ENCODE measurements at regions not wholly inside any gene's neighbourhood (a gene's known extent, or its start where the extent isn't known, plus 50 kb on each side); places are given as distances from the start of the nearest gene placed in this dataset.

DNA sequence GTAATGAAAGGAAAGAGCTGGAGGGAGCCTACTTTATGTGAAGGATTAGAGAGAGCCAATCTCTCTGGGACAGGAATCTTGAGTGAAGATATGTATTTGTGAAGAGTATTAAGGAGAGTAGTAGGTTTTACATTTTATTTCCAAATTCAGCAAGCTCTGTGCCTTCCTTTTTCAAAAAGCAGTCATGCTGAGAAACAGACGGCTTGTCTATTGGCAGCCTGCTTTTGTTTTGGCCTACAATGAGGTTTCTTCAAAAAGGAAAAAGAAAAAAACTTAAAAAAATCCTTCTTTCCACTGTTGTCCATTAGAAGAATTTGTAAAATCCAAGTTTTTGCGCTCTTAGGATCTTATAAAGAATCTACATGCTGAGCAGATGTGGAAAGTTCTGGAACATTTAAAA, 103.6 kb upstream of the PTGFR start:
- DNase-seq = no peak
- intact Hi-C loops (cut with DNase I) = no loop called here

DNA sequence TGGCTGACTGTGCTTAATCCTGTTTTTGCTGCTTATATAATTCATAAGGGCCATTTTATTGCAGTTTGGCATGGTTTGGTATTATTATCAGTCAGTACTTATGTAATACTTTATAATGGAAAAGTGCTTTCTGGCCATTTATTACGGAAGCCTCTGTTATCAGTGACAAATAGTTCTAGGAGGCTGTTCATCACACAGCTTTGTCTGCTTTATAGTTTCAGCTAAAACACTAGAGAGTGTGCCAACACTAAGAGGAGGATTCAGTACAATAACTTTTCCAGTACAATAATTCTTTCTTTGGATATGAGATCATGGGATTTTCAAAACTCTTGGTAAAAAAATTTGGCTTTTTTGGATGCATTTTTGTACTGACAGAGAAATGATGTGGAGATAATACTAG, 102.9 kb upstream of the PTGFR start:
- intact Hi-C loops (cut with DNase I) = no loop called here

DNA sequence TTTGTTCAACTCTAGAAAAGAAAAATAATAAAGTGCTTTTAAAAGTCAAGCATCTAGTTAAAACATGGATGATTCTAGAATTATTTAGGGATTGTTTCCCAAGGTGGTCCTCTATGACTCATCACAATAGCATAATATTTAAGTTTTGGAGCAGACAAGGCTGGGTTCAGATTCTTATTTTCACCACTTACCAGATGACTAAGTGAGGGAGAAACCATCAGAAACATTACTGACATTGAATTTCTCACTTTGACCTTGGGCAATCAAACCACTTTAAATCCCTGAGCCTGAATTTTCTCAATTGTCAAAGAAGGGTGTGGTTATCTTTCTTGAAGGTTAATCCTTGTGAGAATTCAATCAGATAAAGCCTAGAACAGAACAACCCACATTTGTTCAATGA, 102.5 kb upstream of the PTGFR start:
- intact Hi-C loops (cut with DNase I) = no loop called here
- no peak for DNase-seq

More for the DNA sequence above, 102.9 kb upstream of the PTGFR start:
- no peak for DNase-seq

DNA sequence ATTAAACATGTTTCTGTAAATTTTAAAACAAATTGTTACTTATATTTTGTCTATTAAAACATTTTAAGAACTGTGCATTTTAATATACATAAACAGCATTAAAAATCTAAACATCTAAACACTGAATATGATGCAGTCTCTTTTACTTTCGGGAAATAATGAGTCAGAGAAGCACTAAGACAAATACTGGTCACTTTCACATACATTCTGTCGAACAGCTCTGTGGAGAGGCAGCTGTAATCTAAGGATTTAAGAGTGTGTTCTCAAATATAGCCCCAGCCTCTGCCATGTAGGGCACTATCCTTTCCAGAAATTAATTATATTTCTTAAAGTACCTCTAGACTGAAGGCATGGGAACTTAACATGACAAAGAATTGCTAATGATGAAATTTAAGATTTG, 89.6 kb upstream of the PTGFR start:
- intact Hi-C loops (cut with DNase I) = no loop called here

DNA sequence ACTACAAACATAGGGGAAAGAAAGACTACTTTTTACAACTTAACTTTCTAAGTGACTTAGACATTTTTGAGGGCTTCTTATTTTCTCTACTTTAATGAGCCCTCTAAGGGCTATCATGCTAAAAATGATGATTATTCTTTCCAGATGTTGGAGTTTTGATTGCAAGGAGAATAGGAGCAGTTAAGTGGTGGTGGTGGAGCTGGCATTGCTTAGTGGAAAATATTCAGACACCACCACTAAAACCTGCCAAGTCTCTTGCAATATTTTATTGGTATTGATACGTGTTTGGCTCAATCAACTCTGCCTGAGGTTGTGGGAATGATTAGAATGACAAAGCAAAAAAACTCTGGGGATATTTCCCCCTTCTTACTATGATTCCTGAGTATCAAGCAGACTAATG, 82.6 kb upstream of the PTGFR start:
- no peak for DNase-seq

More for the DNA sequence above, 89.6 kb upstream of the PTGFR start:
- no peak for DNase-seq

DNA sequence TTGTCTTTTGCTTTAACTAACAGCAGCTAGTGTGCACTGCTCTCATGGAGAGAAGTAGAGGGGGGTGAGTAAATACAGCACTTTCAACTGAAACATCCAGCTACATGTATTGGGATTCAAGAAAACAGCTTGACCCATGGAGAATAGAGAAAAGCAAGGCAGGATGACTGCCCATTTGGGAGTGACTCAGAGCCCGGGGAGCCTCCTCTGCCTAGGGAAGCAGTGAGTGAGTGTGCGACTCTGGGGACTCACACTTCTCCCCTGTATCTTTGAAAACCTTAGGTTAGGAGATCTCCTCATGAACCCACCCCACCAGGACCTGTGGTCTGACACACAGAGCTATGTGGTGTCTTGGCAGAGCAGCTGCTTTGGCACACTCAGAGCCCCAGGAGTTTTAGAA, 82.0 kb upstream of the PTGFR start:
- no peak for DNase-seq
- intact Hi-C loops (cut with DNase I) = no loop called here

More for the DNA sequence above, 82.6 kb upstream of the PTGFR start:
- intact Hi-C loops (cut with DNase I) = no loop called here

DNA sequence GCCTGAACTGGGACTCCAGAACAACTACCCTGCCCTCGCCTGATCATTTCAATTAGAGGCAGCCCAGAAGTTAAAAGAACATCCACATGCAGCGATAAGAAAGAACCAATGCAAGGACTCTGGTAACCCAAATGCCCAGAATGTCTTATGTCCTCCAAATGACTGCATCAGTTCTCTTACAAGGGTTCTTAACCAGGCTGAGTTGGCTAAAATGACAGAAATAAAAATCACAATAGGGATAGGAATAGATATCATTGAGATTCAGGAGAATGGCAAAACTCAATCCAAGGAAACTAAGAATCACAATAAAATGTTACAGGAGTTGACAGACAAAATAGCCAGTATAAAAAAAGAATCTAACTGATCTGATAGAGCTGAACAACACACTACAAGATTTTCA, 80.1 kb upstream of the PTGFR start:
- intact Hi-C loops (cut with DNase I) = no loop called here
- no peak for DNase-seq

DNA sequence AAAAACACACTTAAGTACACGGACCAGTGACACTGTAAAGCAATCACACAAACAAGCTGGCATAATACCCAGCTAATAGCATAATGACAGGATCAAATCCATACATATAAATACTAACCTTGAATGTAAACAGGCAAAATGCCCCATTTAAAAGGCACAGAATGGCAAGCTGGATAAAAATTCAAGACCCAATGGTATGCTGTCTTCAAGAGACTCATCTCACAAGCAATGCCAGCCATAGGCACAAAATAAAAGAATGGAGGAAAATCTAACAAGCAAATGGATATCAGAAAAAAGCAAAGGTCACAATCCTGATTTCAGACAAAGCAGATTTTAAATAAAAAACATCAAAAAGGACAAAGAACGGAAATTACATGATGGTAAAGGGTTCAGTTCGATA, 79.1 kb upstream of the PTGFR start:
- no peak for DNase-seq
- intact Hi-C loops (cut with DNase I) = no loop called here

DNA sequence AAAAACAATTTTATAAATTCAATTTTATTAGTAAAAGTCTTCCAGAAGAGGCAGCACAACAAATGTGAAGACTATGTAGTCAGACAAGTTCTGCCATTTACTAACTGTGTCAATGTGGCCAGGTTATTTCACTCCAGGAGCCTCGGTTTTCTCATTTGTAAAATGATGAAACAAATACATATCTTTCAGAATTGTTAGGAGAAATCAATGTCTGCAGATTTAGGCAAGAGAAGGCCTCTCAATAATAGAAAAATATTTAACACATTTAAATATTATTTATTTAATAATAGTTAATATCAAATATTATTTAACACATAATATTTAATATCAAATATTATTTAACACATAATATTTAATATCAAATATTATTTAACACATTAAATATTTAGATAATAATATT, 75.6 kb upstream of the PTGFR start:
- intact Hi-C loops (cut with DNase I) = no loop called here
- no peak for DNase-seq

DNA sequence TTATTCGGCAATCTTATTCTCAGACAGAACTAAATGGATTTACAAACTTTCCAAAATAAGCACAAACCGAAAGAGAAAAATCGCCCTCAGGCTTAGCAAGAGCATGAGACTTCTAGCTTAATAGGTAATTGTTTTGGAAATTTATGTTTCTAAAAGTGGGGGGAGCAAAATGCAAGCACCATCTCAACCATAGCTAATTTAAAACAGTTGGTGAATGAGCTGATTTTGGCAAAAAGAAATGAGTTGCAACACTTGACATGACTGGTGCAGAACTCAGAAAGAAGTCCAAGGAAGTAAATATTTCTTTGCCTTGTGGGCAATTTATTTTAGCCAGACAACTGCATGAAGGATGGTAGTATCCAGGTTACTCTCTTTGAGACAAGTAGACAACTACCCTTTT, 71.5 kb upstream of the PTGFR start:
- intact Hi-C loops (cut with DNase I) = no loop called here
- no peak for DNase-seq

DNA sequence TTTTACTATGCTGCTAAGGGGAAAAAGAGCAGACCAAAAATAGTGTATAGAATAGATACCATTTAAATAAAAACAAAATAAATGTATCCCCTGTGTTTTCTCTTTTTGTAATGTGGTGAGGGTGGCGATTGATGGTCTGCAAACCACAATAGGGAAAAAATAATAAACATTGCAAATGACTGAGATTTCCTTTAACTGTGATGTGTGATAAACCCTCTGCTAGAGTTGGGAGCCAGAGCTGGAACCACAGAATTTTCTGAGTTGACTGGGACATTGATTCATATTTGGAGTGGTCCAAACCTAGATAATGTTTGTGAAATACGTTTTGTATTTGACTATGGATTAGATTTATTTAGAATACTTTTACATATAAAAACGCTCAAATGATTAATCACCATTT, 70.6 kb upstream of the PTGFR start:
- DNase-seq = no peak

DNA sequence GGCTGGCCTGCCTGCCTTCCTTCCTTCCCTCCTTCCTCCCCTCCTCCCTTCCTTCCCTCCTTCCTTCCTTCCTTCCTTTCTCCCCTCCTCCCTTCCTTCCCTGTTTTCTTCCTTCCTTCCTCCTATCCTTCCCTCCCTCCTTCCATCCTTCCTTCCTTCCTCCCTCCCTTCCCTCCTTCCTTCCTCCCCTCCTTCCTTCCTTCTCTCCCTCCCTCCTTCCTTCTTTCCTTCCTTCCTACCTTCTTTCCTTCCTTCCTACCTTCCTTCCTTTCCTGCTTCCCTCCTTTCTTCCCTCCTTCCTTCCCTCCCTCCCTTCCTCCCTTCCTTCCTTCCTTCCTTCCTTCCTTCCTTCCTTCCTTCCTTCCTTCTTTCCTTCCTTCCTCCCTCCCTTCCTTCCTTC, 70.1 kb upstream of the PTGFR start:
- intact Hi-C loops (cut with DNase I) = no loop called here
- DNase-seq = no peak

More for the DNA sequence above, 70.6 kb upstream of the PTGFR start:
- intact Hi-C loops (cut with DNase I) = no loop called here

DNA sequence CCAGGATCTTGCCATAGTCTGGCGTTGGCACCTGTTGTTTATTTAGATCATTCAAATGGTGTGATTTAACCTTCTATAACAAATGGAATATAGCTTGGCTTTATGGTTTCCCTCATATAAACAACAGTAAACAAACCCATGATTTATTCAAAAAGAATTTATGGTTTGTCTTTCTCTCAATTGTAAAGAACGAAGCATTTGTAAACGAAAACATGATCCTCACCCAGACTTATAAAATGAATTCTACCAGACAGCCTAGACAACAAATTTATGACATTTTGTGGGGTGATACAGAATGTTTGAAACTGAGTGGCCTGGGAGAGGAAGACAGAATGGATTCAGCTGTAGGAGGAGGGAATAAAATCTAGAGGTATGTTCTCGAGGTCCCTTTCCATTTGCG, 66.1 kb upstream of the PTGFR start:
- intact Hi-C loops (cut with DNase I) = no loop called here
- no peak for DNase-seq

DNA sequence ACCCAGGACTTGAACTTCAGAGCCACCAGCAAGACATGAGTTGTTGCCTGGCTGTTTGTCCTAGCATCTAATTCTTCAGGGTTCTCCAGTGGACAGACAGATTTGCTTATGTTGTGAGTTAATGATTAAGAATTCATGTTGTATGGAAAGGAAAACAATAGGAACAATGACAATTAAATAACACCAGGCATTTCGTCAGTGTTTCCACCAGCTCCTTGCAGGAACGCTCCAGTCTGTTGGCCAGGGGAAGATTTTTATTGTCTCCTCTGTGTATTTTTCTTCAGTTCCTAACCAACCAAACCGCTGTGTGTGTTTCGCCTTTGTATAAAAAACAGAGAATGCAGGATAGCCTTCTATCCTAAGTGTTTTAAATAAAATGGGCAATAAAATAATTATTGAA, 64.4 kb upstream of the PTGFR start:
- DNase-seq = no peak
- intact Hi-C loops (cut with DNase I) = no loop called here

DNA sequence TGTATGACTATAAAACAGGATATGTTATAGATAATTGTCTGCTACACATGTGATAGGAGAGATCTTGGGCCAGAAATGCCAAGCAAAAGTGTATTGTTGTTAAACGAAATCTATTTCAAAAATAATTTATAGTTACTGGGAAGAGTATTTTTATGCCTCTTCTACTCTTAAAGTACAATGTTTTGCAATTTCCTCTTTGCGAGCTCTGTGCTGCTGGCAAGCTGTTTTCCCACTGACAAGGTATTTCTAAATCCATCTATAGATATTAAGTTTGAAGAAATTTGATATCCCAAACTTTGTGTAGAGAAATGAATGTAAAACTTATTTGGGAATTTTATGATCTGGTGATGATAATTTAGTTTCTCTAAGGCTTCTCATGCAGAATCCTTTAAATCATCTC, 63.3 kb upstream of the PTGFR start:
- intact Hi-C loops (cut with DNase I) = no loop called here
- DNase-seq = no peak

DNA sequence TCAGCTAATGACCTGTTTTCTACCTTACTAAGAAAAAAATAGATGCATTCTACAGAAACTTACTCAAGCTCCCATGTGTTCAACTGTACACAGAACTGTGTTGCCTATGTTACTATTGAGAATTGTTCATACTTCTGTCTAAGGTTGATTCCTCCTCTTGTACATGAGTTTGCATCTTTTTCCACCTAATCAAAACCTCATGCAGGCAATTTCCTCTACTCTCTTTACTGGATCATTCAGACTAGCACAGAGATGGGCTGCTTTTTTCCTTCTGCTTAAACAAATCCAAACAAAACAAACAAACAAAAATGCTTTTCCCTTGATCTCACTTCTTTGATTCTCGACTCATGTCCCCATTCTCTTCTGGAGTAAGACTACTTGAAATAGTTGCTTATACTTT, 58.8 kb upstream of the PTGFR start:
- intact Hi-C loops (cut with DNase I) = no loop called here
- DNase-seq = no peak

DNA sequence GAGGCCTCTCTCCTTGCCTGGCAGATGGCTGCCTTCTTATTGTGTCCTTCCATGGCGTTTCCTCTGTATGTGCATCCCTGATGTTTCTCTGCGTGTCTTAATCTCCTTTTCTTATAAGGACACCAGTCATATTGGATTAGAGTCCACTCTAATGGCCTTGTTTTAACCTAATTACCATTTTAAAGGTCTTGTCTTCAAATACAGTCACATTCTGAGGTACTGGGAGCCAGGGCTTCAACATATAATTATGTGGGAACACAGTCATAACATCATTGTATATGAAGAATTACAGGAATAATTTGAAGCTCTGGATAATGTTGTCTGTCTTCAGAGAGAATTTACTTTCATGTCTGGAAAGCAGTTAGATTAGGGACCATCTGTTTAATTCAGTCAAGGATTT, 56.4 kb upstream of the PTGFR start:
- DNase-seq = no peak
- intact Hi-C loops (cut with DNase I) = no loop called here

DNA sequence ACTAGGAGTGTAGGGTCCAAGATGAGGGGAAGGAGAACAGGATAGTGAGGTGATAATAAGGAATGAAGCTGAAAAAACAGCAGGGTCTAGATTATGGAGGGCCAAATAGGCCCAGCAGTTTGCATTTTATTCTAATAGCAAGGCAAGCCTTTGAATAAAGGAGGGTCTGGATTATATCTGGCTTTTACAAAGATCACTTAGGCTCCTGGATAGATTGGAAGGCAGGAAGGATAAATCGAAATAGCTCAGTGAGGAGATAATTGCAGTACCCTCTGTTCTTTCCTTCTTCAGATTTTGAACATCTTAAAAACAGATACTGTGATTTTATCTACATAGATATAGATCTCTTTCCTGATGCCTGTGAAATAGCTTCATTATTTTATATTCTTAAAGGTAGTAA, 53.8 kb upstream of the PTGFR start:
- no peak for DNase-seq
- intact Hi-C loops (cut with DNase I) = no loop called here

DNA sequence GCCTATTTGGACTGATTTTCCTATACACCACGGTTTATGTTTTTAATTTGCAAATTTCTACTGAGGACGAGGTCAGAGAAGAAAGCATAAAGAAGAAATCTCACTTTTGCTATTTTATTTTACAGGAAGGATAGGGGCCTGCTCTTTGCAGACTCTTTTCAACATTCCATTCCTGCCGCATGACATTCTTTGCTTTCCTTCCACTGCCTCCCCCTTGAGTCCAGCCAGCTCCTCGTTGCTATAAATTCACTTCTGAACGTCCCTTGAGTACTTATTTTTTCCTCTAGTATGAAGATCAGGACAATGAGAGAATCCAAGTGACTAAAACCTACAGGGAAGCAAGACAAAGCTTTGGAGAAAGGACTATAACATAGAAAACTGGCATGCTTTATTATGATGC, 53.4 kb upstream of the PTGFR start:
- no peak for DNase-seq
- intact Hi-C loops (cut with DNase I) = no loop called here

DNA sequence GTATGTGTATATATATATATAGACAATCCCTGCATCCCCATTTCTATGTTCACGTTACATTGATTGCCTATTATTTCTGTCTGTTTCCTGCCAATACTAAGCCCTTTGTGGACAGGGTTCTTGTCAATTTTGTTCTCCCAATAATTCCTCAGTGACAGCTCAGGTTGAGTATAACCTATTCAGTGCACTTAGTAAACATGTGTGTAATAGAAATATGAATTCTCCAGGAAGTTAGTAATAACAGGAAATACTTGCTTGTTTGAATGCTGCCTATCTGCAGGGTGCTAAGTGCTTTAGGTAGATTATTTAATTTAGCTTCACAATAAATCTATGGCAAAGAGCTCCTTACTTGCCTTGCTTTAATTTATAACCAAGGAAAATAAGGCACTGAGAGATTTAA, 52.8 kb upstream of the PTGFR start:
- DNase-seq = no peak
- intact Hi-C loops (cut with DNase I) = no loop called here

DNA sequence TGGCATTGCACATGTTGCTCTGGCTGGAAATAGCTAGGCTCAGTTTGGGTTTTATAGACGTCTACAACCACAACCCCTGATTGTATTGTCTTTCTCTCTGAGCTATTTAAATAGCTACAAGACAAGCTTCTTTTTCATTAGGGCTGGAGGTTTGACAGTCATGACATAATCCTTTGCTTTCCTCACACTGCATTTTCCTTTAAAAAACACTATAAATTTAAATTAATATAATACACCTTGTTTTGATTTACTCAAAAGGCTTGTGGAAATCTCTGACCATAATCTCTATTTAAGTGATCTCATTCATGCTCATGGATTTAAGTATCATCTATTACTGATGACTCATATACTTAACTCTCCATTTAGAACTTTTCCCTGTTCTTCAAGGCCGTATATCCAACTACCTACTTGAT, 50.4 kb upstream of the PTGFR start:
- intact Hi-C loops (cut with DNase I) = no loop called here
- no peak for DNase-seq
